OCI-LY7 (cell line): ENCODE measurements at regions not wholly inside any gene's neighbourhood (a gene's known extent, or its start where the extent isn't known, plus 50 kb on each side); places are given as distances from the start of the nearest gene placed in this dataset.
"Not testable (repeated sequence)": the region's sequence is repeated elsewhere in the genome, so short reads cannot be mapped to it uniquely, and the experiment has no call there.

Experiments used
- BruUV-seq: library from RNA; stranded (reverse); fragments of 400-500 nt; replicated peaks from 2 replicates; lab custom pipeline; 2021; lab: Mats Ljungman, UMichigan
- CTCF ChIA-PET: fragments of 300-600 bp; sonication (Branson Sonifier 250); formaldehyde crosslinking; loops from one replicate; lab custom pipeline; 2022; ENCODE audit warnings: antibody characterized with exemption; ENCODE audit not compliant: unreplicated experiment; lab: Charles Lee
- POLR2A ChIA-PET: fragments of 300-600 bp; sonication (Branson Sonifier 250); formaldehyde crosslinking; loops from one replicate; lab custom pipeline; 2022; ENCODE audit warnings: antibody characterized with exemption; lab: Charles Lee
- DNase-seq: peaks from one replicate; pipeline ENCODE4 v3.0.0-alpha.2; 2015; ENCODE audit warnings: low spot score
- H2AFZ ChIP-seq: fragments of 200-600 bp; sonication (generic), shearing (Covaris generic); 2 replicates; pipeline ENCODE4 v1.6.1; 2014; ENCODE audit warnings: mild to moderate bottlenecking, antibody characterized with exemption, low read length, moderate library complexity
- H3K27ac ChIP-seq: fragments of 200-600 bp; sonication (generic); 2 replicates; pipeline ENCODE4 v1.5.1; 2014; ENCODE audit warnings: mixed run types, low read depth, mild to moderate bottlenecking, moderate library complexity, low read length, inconsistent platforms; ENCODE audit not compliant: poor library complexity, severe bottlenecking
- H3K36me3 ChIP-seq: fragments of 200-600 bp; sonication (generic); 2 replicates; pipeline ENCODE4 v1.6.1; 2014; ENCODE audit warnings: mild to moderate bottlenecking, antibody characterized with exemption, low read length, moderate library complexity, mixed read lengths; ENCODE audit not compliant: insufficient read depth
- H3K4me1 ChIP-seq: fragments of 200-600 bp; sonication (generic); 2 replicates; pipeline ENCODE4 v1.5.1; 2014; ENCODE audit warnings: mild to moderate bottlenecking, low read length; ENCODE audit not compliant: insufficient read depth, poor library complexity, severe bottlenecking
- H3K4me2 ChIP-seq: fragments of 200-600 bp; sonication (generic); 2 replicates; pipeline ENCODE4 v1.6.1; 2014; ENCODE audit warnings: mild to moderate bottlenecking, low read length
- H3K4me3 ChIP-seq: fragments of 200-600 bp; sonication (generic); 2 replicates; pipeline ENCODE4 v1.5.1; 2014; ENCODE audit warnings: mild to moderate bottlenecking, low read depth, low read length; ENCODE audit not compliant: poor library complexity, severe bottlenecking
- H3K79me2 ChIP-seq: fragments of 200-600 bp; sonication (generic); 2 replicates; pipeline ENCODE4 v1.6.1; 2016; ENCODE audit warnings: low read depth, mild to moderate bottlenecking, low read length, moderate library complexity, mixed read lengths; ENCODE audit not compliant: insufficient read depth
- H3K9me2 ChIP-seq: fragments of 200-600 bp; sonication (generic); 2 replicates; pipeline ENCODE4 v1.6.1; 2016; ENCODE audit warnings: mild to moderate bottlenecking, low read length, mixed read lengths; ENCODE audit not compliant: insufficient read depth
- H3K9me3 ChIP-seq: fragments of 200-600 bp; sonication (generic); 2 replicates; pipeline ENCODE4 v1.6.1; 2014; ENCODE audit warnings: mild to moderate bottlenecking, mixed run types, low read length, mixed read lengths
- H4K20me1 ChIP-seq: fragments of 200-600 bp; sonication (generic); 2 replicates; pipeline ENCODE4 v1.6.1; 2014; ENCODE audit warnings: mild to moderate bottlenecking, antibody characterized with exemption, low read length, moderate library complexity, mixed read lengths; ENCODE audit not compliant: insufficient read depth
- EZH2phosphoT487 ChIP-seq: fragments of 200-600 bp; sonication (generic); IDR thresholded peaks from 2 replicates; pipeline ENCODE4 v1.6.1; 2018; ENCODE audit warnings: low read depth, borderline replicate concordance, mild to moderate bottlenecking, mixed run types, antibody characterized with exemption, low read length, moderate library complexity, mixed read lengths
- intact Hi-C: fragments of 100-400 bp; cut with micrococcal nuclease; formaldehyde crosslinking; loops from one replicate; pipeline ENCODE4 v1.10.0; 2022; ENCODE audit not compliant: unreplicated experiment
- TF ChIP-seq, protein P1 (sequence below): fragments of 200-600 bp; sonication (generic); conservative IDR thresholded peaks from 2 replicates; pipeline ENCODE4 v1.5.1; 2014; ENCODE audit warnings: mild to moderate bottlenecking, antibody characterized with exemption, low read length, moderate library complexity, mixed read lengths

DNA sequence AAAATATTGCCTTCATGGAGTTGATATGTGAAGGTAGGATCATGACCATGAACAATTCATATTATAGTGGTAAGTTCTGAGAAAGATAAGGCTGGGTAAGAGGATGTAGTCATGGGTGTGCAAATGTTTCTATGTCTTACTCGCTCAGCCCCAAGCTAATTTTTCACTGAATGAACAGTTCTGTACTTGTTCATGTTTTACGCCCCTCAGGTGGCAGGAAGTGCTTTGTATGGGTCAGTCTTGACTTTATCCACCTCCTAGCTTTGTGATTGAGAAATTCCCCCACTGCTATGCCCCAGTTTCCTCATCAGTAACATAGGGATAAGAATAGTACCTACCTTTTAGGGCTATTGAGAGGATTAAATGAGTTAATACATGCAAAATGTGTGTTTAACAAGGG is 148.2 kb upstream of the KCNG1 start:
- no TSS peak for BruUV-seq
- H3K4me1 ChIP-seq = no peaks in the 10 kb centered on the region
- H3K9me3 ChIP-seq = no peaks in the 10 kb centered on the region
- no peak overlapping the region for H2AFZ ChIP-seq
- TF ChIP-seq, protein P1, sequence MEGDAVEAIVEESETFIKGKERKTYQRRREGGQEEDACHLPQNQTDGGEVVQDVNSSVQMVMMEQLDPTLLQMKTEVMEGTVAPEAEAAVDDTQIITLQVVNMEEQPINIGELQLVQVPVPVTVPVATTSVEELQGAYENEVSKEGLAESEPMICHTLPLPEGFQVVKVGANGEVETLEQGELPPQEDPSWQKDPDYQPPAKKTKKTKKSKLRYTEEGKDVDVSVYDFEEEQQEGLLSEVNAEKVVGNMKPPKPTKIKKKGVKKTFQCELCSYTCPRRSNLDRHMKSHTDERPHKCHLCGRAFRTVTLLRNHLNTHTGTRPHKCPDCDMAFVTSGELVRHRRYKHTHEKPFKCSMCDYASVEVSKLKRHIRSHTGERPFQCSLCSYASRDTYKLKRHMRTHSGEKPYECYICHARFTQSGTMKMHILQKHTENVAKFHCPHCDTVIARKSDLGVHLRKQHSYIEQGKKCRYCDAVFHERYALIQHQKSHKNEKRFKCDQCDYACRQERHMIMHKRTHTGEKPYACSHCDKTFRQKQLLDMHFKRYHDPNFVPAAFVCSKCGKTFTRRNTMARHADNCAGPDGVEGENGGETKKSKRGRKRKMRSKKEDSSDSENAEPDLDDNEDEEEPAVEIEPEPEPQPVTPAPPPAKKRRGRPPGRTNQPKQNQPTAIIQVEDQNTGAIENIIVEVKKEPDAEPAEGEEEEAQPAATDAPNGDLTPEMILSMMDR = no peak
- TF ChIP-seq EZH2phosphoT487 = no peak
- ChIA-PET CTCF (no interaction called here), POLR2A (interaction anchor here (0.6 kb wide), 1 partner anchor 26 kb away, joined by 3 read pairs; no protein-coding TSS in a partner anchor)
- no peaks in the 10 kb centered on the region for H3K79me2 ChIP-seq
- H3K4me3 ChIP-seq = no peak overlapping the region
- no peaks in the 10 kb centered on the region for H3K9me2 ChIP-seq
- H3K4me2 ChIP-seq = no peak overlapping the region
- no peaks in the 10 kb centered on the region for H4K20me1 ChIP-seq
- intact Hi-C loops = no loop called here
- DNase-seq = no peak
- no peak overlapping the region for H3K27ac ChIP-seq
- no peaks in the 10 kb centered on the region for H3K36me3 ChIP-seq

DNA sequence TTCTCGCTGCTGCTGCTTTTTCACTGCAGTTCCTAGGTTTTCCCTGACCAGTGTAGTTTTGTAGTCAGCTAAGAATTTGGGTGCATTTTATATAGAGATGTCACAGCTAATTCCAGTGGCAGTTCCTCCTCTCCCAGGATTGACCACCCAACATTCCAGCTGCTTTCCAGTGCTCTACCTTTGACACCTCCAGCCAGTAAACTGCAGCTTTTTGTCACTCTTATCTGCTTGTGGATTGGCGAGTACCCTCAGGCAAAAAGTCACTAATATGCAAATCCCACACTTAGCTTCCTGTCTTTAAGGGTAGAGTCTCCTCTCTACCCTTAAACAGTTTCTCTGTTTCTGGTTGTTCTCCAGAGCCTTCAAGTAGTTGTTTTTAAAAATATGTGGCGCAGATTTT is 146.9 kb upstream of the KCNG1 start:
- Histone ChIP-seq H3K9me2 (no peaks in the 10 kb centered on the region), H3K79me2 (no peaks in the 10 kb centered on the region), H3K36me3 (no peaks in the 10 kb centered on the region), H3K4me1 (no peaks in the 10 kb centered on the region), H3K4me3 (no peak overlapping the region), H3K9me3 (no peaks in the 10 kb centered on the region), H3K27ac (no peak overlapping the region), H2AFZ (no peak overlapping the region), H4K20me1 (no peaks in the 10 kb centered on the region), H3K4me2 (no peak overlapping the region)
- ChIA-PET CTCF (no interaction called here), POLR2A (interaction anchor here (0.5 kb wide), 1 partner anchor 163 kb away, joined by 3 read pairs; no protein-coding TSS in a partner anchor)
- intact Hi-C loops = no loop called here
- TF ChIP-seq, protein P1 = no peak
- TF ChIP-seq EZH2phosphoT487 = no peak
- DNase-seq = no peak
- BruUV-seq = no TSS peak

DNA sequence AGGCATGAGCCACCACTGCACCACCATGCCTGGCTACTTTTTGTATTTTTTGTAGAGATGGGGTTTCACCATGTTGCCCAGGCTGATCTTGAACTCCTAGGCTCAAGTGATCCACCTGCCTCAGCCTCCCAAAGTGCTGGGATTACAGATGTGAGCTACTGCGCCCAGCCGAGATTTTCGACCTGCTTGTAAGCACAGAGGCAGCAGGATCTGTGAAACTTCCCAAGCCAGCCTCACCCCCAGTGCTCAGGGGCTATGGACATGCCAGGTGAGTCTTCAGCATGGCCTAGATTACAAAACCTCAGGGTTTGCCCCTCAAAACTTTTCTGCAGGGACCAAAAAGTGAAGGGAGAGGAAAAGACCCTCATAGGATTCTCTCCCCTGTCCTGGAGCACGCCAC is 145.0 kb upstream of the KCNG1 start:
- H4K20me1 ChIP-seq, H3K36me3 ChIP-seq, H3K4me3 ChIP-seq, H3K79me2 ChIP-seq, intact Hi-C loops, H3K9me3 ChIP-seq, H3K9me2 ChIP-seq, H3K27ac ChIP-seq, H2AFZ ChIP-seq, DNase-seq, H3K4me1 ChIP-seq, H3K4me2 ChIP-seq, BruUV-seq, CTCF ChIA-PET: not testable (repeated sequence)
- POLR2A ChIA-PET = interaction anchor here (0.7 kb wide), 1 partner anchor 18 kb away, joined by 3 read pairs; no protein-coding TSS in a partner anchor
